ENCODE measurements at regions not wholly inside any gene's neighbourhood (a gene's known extent, or its start where the extent isn't known, plus 50 kb on each side); places are given as distances from the start of the nearest gene placed in this dataset.

DNA sequence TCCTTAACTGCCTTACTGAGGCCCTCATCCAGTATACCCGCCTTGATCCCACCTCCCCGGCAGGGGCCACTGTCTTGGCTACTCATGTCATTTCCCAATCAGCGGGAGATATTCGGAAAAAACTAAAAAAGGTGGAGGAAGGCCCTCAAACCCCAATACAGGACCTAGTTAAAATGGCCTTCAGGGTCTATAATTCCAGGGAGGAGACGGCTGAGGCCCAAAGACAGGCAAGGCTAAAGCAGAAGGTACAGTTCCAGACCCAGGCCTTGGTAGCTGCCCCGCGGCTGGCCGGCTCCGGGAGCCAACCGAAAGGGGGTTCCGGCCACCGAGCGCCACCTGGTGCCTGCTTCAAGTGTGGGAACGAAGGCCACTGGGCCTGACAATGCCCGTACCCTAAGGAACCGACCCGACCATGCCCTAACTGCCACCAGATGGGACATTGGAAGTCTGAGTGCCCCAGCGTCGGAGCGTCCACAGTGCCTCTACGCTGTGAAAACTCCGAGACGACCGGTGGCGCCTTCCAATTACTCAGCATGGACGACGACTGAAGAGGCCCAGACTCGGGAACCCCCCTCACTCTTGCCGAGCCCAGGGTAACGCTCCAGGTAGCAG lies 959.6 kb downstream of the RPA4 start:
- TF ChIP-seq, protein P1, sequence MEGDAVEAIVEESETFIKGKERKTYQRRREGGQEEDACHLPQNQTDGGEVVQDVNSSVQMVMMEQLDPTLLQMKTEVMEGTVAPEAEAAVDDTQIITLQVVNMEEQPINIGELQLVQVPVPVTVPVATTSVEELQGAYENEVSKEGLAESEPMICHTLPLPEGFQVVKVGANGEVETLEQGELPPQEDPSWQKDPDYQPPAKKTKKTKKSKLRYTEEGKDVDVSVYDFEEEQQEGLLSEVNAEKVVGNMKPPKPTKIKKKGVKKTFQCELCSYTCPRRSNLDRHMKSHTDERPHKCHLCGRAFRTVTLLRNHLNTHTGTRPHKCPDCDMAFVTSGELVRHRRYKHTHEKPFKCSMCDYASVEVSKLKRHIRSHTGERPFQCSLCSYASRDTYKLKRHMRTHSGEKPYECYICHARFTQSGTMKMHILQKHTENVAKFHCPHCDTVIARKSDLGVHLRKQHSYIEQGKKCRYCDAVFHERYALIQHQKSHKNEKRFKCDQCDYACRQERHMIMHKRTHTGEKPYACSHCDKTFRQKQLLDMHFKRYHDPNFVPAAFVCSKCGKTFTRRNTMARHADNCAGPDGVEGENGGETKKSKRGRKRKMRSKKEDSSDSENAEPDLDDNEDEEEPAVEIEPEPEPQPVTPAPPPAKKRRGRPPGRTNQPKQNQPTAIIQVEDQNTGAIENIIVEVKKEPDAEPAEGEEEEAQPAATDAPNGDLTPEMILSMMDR (IDR thresholded peaks at IDR 0.05; ENCODE audit: low read depth, low read length): no peak
- TF ChIP-seq EZH2phosphoT487 (IDR thresholded peaks at IDR 0.05; ENCODE audit: low read depth): no peak

All from OCI-LY3 (cell line).